Astrocyte (in vitro differentiated cells and primary cell): ENCODE measurements at regions not wholly inside any gene's neighbourhood (a gene's known extent, or its start where the extent isn't known, plus 50 kb on each side); places are given as distances from the start of the nearest gene placed in this dataset.

Source experiments
- DNase-seq: peaks from one replicate; pipeline ENCODE4 v3.0.0-alpha.2; 2010; ENCODE audit warnings: low read depth
- FAIRE-seq: peaks from 2 replicates; lab custom pipeline; 2011; peaks lifted over from hg19 to GRCh38; lab: Jason Lieb, UNC
- H2AFZ ChIP-seq: 2 replicates; pipeline ENCODE4 v1.6.0; 2012; ENCODE audit warnings: low read depth, low read length, inconsistent platforms
- H3K27ac ChIP-seq: 2 replicates; pipeline ENCODE4 v1.5.1; 2011; ENCODE audit warnings: low read depth, low read length, inconsistent platforms
- H3K27me3 ChIP-seq: 2 replicates; pipeline ENCODE4 v1.6.0; 2011; ENCODE audit warnings: low read length, inconsistent platforms; ENCODE audit not compliant: insufficient read depth
- H3K36me3 ChIP-seq: 2 replicates; pipeline ENCODE4 v1.5.1; 2011; ENCODE audit warnings: low read length, inconsistent platforms; ENCODE audit not compliant: insufficient read depth
- H3K4me1 ChIP-seq: 2 replicates; pipeline ENCODE4 v1.5.1; 2011; ENCODE audit warnings: low read length, inconsistent platforms; ENCODE audit not compliant: insufficient read depth
- H3K4me2 ChIP-seq: 2 replicates; pipeline ENCODE4 v1.6.0; 2012; ENCODE audit warnings: low read length, inconsistent platforms
- H3K4me3 ChIP-seq: 2 replicates; pipeline ENCODE4 v1.5.1; 2011; ENCODE audit warnings: low read depth, mild to moderate bottlenecking, low read length, inconsistent platforms; ENCODE audit not compliant: insufficient read depth
- H3K79me2 ChIP-seq: 2 replicates; pipeline ENCODE4 v1.6.0; 2012; ENCODE audit warnings: mild to moderate bottlenecking, low read length, inconsistent platforms; ENCODE audit not compliant: insufficient read depth
- H3K9ac ChIP-seq: 2 replicates; pipeline ENCODE4 v1.6.0; 2012; ENCODE audit warnings: mild to moderate bottlenecking, low read length, inconsistent platforms
- H3K9me3 ChIP-seq: 2 replicates; pipeline ENCODE4 v1.5.1; 2012; ENCODE audit warnings: low read depth, mild to moderate bottlenecking, low read length, inconsistent platforms; ENCODE audit not compliant: insufficient read depth
- H4K20me1 ChIP-seq: 2 replicates; pipeline ENCODE4 v1.6.0; 2012; ENCODE audit warnings: low read length, inconsistent platforms; ENCODE audit not compliant: insufficient read depth
- H3K27ac Mint-ChIP-seq: one replicate; pipeline ENCODE4 v1.8.0; 2021; ENCODE audit warnings: mild to moderate bottlenecking, mixed read lengths; ENCODE audit not compliant: unreplicated experiment
- H3K27me3 Mint-ChIP-seq: one replicate; pipeline ENCODE4 v1.8.0; 2021; ENCODE audit warnings: low read depth, mixed read lengths; ENCODE audit not compliant: unreplicated experiment
- H3K36me3 Mint-ChIP-seq: one replicate; pipeline ENCODE4 v1.8.0; 2021; ENCODE audit warnings: low read depth, mixed read lengths; ENCODE audit not compliant: unreplicated experiment
- H3K4me1 Mint-ChIP-seq: one replicate; pipeline ENCODE4 v1.8.0; 2021; ENCODE audit warnings: low read depth, mixed read lengths; ENCODE audit not compliant: unreplicated experiment
- H3K4me3 Mint-ChIP-seq: one replicate; pipeline ENCODE4 v1.8.0; 2021; ENCODE audit warnings: mild to moderate bottlenecking, moderate library complexity, mixed read lengths; ENCODE audit not compliant: unreplicated experiment
- H3K9me3 Mint-ChIP-seq: one replicate; pipeline ENCODE4 v1.8.0; 2021; ENCODE audit warnings: mild to moderate bottlenecking, mixed read lengths; ENCODE audit not compliant: unreplicated experiment
- EZH2 ChIP-seq: IDR thresholded peaks from 2 replicates; pipeline ENCODE4 v1.6.1; 2012; ENCODE audit warnings: mild to moderate bottlenecking, low read length, inconsistent platforms; ENCODE audit not compliant: insufficient read depth
- TF ChIP-seq, protein P1 (sequence below): IDR thresholded peaks from 2 replicates; pipeline ENCODE4 v1.5.1; 2011; ENCODE audit warnings: low read depth, mild to moderate bottlenecking, inconsistent platforms, low read length, moderate library complexity; ENCODE audit not compliant: insufficient read depth

DNA sequence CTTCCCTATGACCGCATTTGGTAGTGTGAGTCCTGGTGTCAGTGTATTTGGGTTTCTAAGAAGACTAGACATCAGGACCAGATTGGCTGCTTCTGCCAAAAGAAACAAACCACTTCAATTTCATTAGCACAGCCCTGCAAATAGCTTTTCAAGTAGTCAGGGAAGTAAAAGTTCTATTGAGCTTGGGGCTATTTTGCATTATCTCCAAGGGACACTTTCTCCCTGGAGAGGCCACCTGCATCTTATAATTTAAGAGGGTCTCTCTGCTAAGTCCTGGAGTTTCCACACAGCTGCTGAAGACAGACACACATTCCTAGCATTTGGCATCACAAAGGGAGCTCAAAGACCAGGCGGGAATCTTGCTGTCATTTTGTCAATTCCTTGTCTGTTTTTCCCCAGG, 141.2 kb downstream of the BMP2 start:
- Histone ChIP-seq H3K4me3 (no peak overlapping the region), H3K4me1 (no peaks in the 10 kb centered on the region), H3K36me3 (no peaks in the 10 kb centered on the region), H3K27me3 (no peaks in the 10 kb centered on the region), H3K9me3 (no peaks in the 10 kb centered on the region), H3K4me2 (no peak overlapping the region), H3K27ac (no peak overlapping the region), H3K9ac (no peak overlapping the region), H2AFZ (no peak overlapping the region), H4K20me1 (no peaks in the 10 kb centered on the region), H3K79me2 (no peaks in the 10 kb centered on the region)
- Mint-ChIP-seq H3K9me3 (peaks cover 2% of the 10 kb centered on the region), H3K4me3 (no peak overlapping the region), H3K27ac (no peak overlapping the region), H3K4me1 (no peaks in the 10 kb centered on the region), H3K36me3 (no peaks in the 10 kb centered on the region), H3K27me3 (no peaks in the 10 kb centered on the region)
- FAIRE-seq (no peak), DNase-seq (no peak)
- TF ChIP-seq, protein P1, sequence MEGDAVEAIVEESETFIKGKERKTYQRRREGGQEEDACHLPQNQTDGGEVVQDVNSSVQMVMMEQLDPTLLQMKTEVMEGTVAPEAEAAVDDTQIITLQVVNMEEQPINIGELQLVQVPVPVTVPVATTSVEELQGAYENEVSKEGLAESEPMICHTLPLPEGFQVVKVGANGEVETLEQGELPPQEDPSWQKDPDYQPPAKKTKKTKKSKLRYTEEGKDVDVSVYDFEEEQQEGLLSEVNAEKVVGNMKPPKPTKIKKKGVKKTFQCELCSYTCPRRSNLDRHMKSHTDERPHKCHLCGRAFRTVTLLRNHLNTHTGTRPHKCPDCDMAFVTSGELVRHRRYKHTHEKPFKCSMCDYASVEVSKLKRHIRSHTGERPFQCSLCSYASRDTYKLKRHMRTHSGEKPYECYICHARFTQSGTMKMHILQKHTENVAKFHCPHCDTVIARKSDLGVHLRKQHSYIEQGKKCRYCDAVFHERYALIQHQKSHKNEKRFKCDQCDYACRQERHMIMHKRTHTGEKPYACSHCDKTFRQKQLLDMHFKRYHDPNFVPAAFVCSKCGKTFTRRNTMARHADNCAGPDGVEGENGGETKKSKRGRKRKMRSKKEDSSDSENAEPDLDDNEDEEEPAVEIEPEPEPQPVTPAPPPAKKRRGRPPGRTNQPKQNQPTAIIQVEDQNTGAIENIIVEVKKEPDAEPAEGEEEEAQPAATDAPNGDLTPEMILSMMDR, result no peak
- no peak for TF ChIP-seq EZH2

DNA sequence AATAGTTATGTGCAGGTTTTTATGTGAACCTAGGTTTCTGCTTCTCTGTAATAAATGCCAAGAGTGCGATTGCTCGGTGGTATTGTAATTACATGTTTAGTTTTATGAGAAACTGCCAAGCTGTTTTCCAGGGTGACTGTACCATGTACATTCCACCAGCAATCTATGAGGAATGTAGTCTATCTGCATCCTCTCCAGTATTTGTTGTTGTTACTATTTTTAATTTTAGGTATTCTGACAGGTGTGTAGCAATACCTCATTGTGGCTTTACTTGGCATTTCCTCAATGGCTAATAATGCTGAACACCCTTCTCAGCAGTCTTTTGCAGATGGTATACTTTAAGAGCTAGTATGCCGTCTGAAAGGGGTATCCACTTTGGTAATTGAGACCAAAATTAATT, 142.1 kb downstream of the BMP2 start:
- no peak for DNase-seq
- H3K36me3 ChIP-seq, result no peaks in the 10 kb centered on the region
- no peak overlapping the region for H3K27ac Mint-ChIP-seq
- H3K27me3 Mint-ChIP-seq, result no peaks in the 10 kb centered on the region
- no peak overlapping the region for H3K27ac ChIP-seq
- H2AFZ ChIP-seq, result no peak overlapping the region
- no peak overlapping the region for H3K9ac ChIP-seq
- H3K4me1 Mint-ChIP-seq, result no peaks in the 10 kb centered on the region
- H3K4me2 ChIP-seq, result no peak overlapping the region
- no peaks in the 10 kb centered on the region for H3K36me3 Mint-ChIP-seq
- peaks cover 2% of the 10 kb centered on the region for H3K9me3 Mint-ChIP-seq
- H3K27me3 ChIP-seq, result no peaks in the 10 kb centered on the region
- no peaks in the 10 kb centered on the region for H3K79me2 ChIP-seq
- FAIRE-seq, result no peak
- H3K9me3 ChIP-seq, result no peaks in the 10 kb centered on the region
- H4K20me1 ChIP-seq, result no peaks in the 10 kb centered on the region
- H3K4me1 ChIP-seq, result no peaks in the 10 kb centered on the region
- TF ChIP-seq, protein P1, result no peak
- TF ChIP-seq EZH2, result no peak
- no peak overlapping the region for H3K4me3 ChIP-seq
- H3K4me3 Mint-ChIP-seq, result no peak overlapping the region

DNA sequence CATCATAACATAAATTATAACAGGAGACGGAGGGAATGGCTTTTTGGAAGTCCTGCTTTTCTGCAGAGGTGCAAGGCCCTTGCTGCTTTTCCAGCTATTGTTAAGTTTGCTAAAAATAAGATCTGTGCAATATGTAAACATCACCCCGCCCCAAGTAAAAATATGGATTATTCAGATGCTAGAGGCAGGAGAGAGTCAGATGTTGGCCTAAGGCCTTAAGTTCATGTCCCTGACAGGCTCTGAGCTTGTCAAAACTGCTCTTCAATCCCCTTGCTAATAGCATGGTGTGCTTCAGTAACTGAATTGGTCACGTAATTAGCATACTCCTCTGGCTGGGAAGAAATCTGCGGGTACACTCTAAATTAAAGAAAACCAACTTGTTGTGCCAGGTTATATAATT, 147.5 kb downstream of the BMP2 start:
- TF ChIP-seq EZH2, result no peak
- TF ChIP-seq, protein P1, result no peak
- H3K27ac Mint-ChIP-seq, result no peak overlapping the region
- H3K27me3 ChIP-seq, result no peaks in the 10 kb centered on the region
- no peaks in the 10 kb centered on the region for H3K4me1 Mint-ChIP-seq
- no peaks in the 10 kb centered on the region for H3K79me2 ChIP-seq
- H3K36me3 ChIP-seq, result no peaks in the 10 kb centered on the region
- no peak overlapping the region for H3K4me2 ChIP-seq
- no peaks in the 10 kb centered on the region for H3K27me3 Mint-ChIP-seq
- no peaks in the 10 kb centered on the region for H4K20me1 ChIP-seq
- no peak overlapping the region for H3K4me3 ChIP-seq
- H3K4me1 ChIP-seq, result no peaks in the 10 kb centered on the region
- no peak overlapping the region for H3K9ac ChIP-seq
- no peak overlapping the region for H3K4me3 Mint-ChIP-seq
- no peak for DNase-seq
- H3K9me3 Mint-ChIP-seq, result no peaks in the 10 kb centered on the region
- H3K36me3 Mint-ChIP-seq, result no peaks in the 10 kb centered on the region
- no peak for FAIRE-seq
- no peaks in the 10 kb centered on the region for H3K9me3 ChIP-seq
- H2AFZ ChIP-seq, result no peak overlapping the region
- H3K27ac ChIP-seq, result no peak overlapping the region
